Caco-2 (cell line): ENCODE measurements at regions not wholly inside any gene's neighbourhood (a gene's known extent, or its start where the extent isn't known, plus 50 kb on each side); places are given as distances from the start of the nearest gene placed in this dataset.

Experiments used
- BruUV-seq: library from RNA; stranded (reverse); fragments of 400-500 nt; replicated peaks from 2 replicates; lab custom pipeline; 2021; lab: Mats Ljungman, UMichigan
- CTCF ChIA-PET: fragments of 300-600 bp; sonication (Branson Sonifier 250); formaldehyde crosslinking; loops from one replicate; lab custom pipeline; 2022; ENCODE audit warnings: antibody characterized with exemption; lab: Charles Lee
- POLR2A ChIA-PET: fragments of 300-600 bp; sonication (Branson Sonifier 250); formaldehyde crosslinking; loops from one replicate; lab custom pipeline; 2022; ENCODE audit warnings: antibody characterized with exemption; lab: Charles Lee
- DNase-seq, 2 experiments: peaks; one replicate each; pipeline versions ENCODE4 v3.0.0 to v3.0.0-alpha.2; 2020 to 2022
- H3K27me3 ChIP-seq: replicated peaks from 2 replicates; pipeline ENCODE4 v1.6.0; 2011; ENCODE audit warnings: low read length; ENCODE audit not compliant: control insufficient read depth, insufficient read depth
- H3K36me3 ChIP-seq: 2 replicates; pipeline ENCODE4 v1.5.1; 2011; ENCODE audit warnings: low read length; ENCODE audit not compliant: control insufficient read depth, insufficient read depth
- H3K4me1 ChIP-seq: fragments of 250-450 bp; sonication (Bioruptor Pico); 2 replicates; pipeline ENCODE4 v1.5.1; 2020; ENCODE audit warnings: mild to moderate bottlenecking
- H3K4me3 ChIP-seq: 2 replicates; pipeline ENCODE4 v1.5.1; 2011; ENCODE audit warnings: low read depth, mild to moderate bottlenecking, control low read depth, low read length
- H3K9me3 ChIP-seq: fragments of 250-450 bp; sonication (Bioruptor Pico); 2 replicates; pipeline ENCODE4 v1.5.1; 2020; ENCODE audit warnings: mild to moderate bottlenecking, moderate library complexity
- H3K27ac Mint-ChIP-seq: one replicate; pipeline ENCODE4 v1.8.0; 2022; ENCODE audit warnings: mixed read lengths; ENCODE audit not compliant: unreplicated experiment
- H3K27me3 Mint-ChIP-seq: one replicate; pipeline ENCODE4 v1.8.0; 2022; ENCODE audit warnings: mixed read lengths; ENCODE audit not compliant: insufficient read depth, unreplicated experiment
- H3K36me3 Mint-ChIP-seq: one replicate; pipeline ENCODE4 v1.8.0; 2022; ENCODE audit warnings: mild to moderate bottlenecking, mixed read lengths; ENCODE audit not compliant: insufficient read depth, unreplicated experiment
- H3K4me1 Mint-ChIP-seq: one replicate; pipeline ENCODE4 v1.8.0; 2022; ENCODE audit warnings: low read depth, mixed read lengths; ENCODE audit not compliant: unreplicated experiment
- H3K4me3 Mint-ChIP-seq: one replicate; pipeline ENCODE4 v1.8.0; 2022; ENCODE audit warnings: mild to moderate bottlenecking, moderate library complexity, mixed read lengths; ENCODE audit not compliant: unreplicated experiment
- H3K9me3 Mint-ChIP-seq: one replicate; pipeline ENCODE4 v1.8.0; 2022; ENCODE audit warnings: mixed read lengths; ENCODE audit not compliant: unreplicated experiment
- CTCF ChIP-seq, 2 experiments: fragments of 200-600 bp in 1 of 2; IDR thresholded peaks; 1 replicate in 1 of 2; 2 replicates in 1 of 2; pipeline versions ENCODE4 v1.5.1 to v1.8.0; 2011 to 2022; ENCODE audit warnings: antibody characterized with exemption in 1 of 2, control low read depth in 1 of 2, inconsistent platforms in 1 of 2, low read depth in 1 of 2, low read length in 1 of 2, mild to moderate bottlenecking in 1 of 2, moderate library complexity in 1 of 2; ENCODE audit not compliant: insufficient read depth in 1 of 2, severe bottlenecking in 1 of 2, unreplicated experiment in 1 of 2
- intact Hi-C: fragments of 100-400 bp; cut with micrococcal nuclease; formaldehyde crosslinking; loops from one replicate; pipeline ENCODE4 v1.10.0; 2022; ENCODE audit not compliant: unreplicated experiment

- BruUV-seq, result no TSS peak
- Mint-ChIP-seq H3K27ac (no peak overlapping the region), H3K4me3 (no peak overlapping the region), H3K9me3 (no peaks in the 10 kb centered on the region), H3K36me3 (no peaks in the 10 kb centered on the region), H3K4me1 (no peaks in the 10 kb centered on the region), H3K27me3 (peaks cover 11% of the 10 kb centered on the region)
- H3K36me3 ChIP-seq, result no peaks in the 10 kb centered on the region
- no peak for TF ChIP-seq CTCF (IDR thresholded peaks at IDR 0.05; ENCODE audit: insufficient read depth in 1 of 2, low read depth in 1 of 2, low read length in 1 of 2, severe bottlenecking in 1 of 2, unreplicated experiment in 1 of 2)
- H3K4me3 ChIP-seq, result no peak overlapping the region
- no peaks in the 10 kb centered on the region for H3K27me3 ChIP-seq
- CTCF ChIA-PET, result no interaction called here
- H3K9me3 ChIP-seq, result no peaks in the 10 kb centered on the region
- no peak for DNase-seq
- intact Hi-C loops, result no loop called here
- H3K4me1 ChIP-seq, result no peaks in the 10 kb centered on the region
- POLR2A ChIA-PET, result no interaction called here
Observed at GRCh38 chr5:158303883-158304282, 444.9 kb upstream of the CLINT1 start.

DNA sequence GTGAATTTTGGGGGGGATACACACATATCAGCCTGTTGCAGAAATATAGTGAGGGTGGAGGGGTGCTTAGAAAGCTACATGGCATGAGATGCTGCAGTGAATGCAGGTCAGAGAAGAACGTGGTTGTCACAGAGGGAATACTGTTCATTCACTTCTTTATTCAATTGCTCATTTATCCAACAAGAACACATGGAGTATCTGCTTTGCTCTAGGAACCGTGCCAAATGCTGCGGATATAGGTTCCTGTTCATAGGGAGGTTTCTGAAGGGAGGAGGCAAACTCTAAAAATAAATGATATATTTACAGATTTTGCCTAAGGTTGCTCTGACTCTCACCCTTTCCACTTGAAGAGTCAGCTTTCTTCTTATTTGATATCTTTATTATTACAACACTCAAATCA, 444.3 kb upstream of the CLINT1 start:
- H3K27me3 Mint-ChIP-seq, result peaks cover 6% of the 10 kb centered on the region
- H3K4me1 Mint-ChIP-seq, result no peaks in the 10 kb centered on the region
- H3K36me3 Mint-ChIP-seq, result no peaks in the 10 kb centered on the region
- H3K36me3 ChIP-seq, result no peaks in the 10 kb centered on the region
- no peaks in the 10 kb centered on the region for H3K4me1 ChIP-seq
- no TSS peak for BruUV-seq
- H3K4me3 Mint-ChIP-seq, result no peak overlapping the region
- CTCF ChIA-PET, result no interaction called here
- H3K9me3 Mint-ChIP-seq, result no peaks in the 10 kb centered on the region
- POLR2A ChIA-PET, result no interaction called here
- DNase-seq, result no peak
- H3K9me3 ChIP-seq, result no peaks in the 10 kb centered on the region
- no peak overlapping the region for H3K27ac Mint-ChIP-seq
- no peak overlapping the region for H3K4me3 ChIP-seq
- intact Hi-C loops, result no loop called here
- H3K27me3 ChIP-seq, result no peaks in the 10 kb centered on the region
- TF ChIP-seq CTCF (IDR thresholded peaks at IDR 0.05; ENCODE audit: insufficient read depth in 1 of 2, low read depth in 1 of 2, low read length in 1 of 2, severe bottlenecking in 1 of 2, unreplicated experiment in 1 of 2), result no peak

DNA sequence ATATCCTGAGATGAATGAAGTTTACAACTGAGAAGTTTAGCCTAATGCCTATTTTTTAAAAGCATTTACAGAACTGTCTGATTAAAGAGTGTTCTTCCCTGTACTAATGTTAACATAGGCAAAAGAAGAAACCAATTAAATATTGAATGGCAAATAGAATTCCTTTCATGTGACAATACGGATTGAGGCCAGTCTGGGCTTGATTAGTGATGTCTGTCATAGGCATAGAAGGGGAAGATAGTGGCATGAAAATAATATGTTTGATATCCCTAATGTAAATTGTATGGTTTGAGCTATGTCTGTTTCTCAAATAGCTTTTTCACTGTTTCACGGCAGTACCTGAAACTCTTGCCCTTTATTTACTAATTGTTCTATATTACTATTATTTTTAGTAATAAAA, 443.1 kb upstream of the CLINT1 start:
- ChIA-PET POLR2A (no interaction called here), CTCF (no interaction called here)
- Histone ChIP-seq H3K9me3 (0 out of 2 replicates have a peak, but pooled peaks cover 3% of the 10 kb centered on the region), H3K27me3 (no peaks in the 10 kb centered on the region), H3K4me1 (no peaks in the 10 kb centered on the region), H3K36me3 (no peaks in the 10 kb centered on the region), H3K4me3 (no peak overlapping the region)
- no peak overlapping the region for H3K27ac Mint-ChIP-seq
- BruUV-seq, result no TSS peak
- H3K4me3 Mint-ChIP-seq, result no peak overlapping the region
- peaks cover 2% of the 10 kb centered on the region for H3K27me3 Mint-ChIP-seq
- DNase-seq, result no peak
- intact Hi-C loops, result no loop called here
- peaks cover 5% of the 10 kb centered on the region for H3K9me3 Mint-ChIP-seq
- H3K36me3 Mint-ChIP-seq, result no peaks in the 10 kb centered on the region
- no peak for TF ChIP-seq CTCF (IDR thresholded peaks at IDR 0.05; ENCODE audit: insufficient read depth in 1 of 2, low read depth in 1 of 2, low read length in 1 of 2, severe bottlenecking in 1 of 2, unreplicated experiment in 1 of 2)
- H3K4me1 Mint-ChIP-seq, result no peaks in the 10 kb centered on the region
